ENCODE measurements at regions not wholly inside any gene's neighbourhood (a gene's known extent, or its start where the extent isn't known, plus 50 kb on each side); places are given as distances from the start of the nearest gene placed in this dataset.

DNA sequence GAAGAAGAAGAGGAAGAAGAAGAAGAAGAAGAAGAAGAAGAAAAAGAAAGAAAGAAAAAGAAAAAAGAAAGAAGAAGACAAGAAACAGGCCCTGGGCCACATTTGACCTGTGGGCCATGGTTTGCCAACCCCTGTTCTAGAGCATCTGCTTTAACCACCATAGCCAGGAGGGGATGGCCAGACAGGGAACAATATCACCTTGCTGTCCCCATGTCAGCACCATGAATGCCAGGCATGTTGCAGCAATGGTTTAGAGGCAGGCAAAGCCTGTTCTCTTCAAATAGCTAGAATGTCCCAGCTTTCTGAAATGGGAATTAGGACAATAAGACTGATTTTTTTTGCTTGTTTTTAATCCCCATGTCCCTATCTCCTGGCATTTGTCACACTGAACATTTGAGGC is 338.6 kb upstream of the PLET1 start:
- H3K9me3 ChIP-seq (ENCODE audit: control insufficient read depth, insufficient read depth, low read length), result no peaks in the 10 kb centered on the region
- H3K23ac ChIP-seq (ENCODE audit: low read depth, low read length), result no peak overlapping the region
- H3K4me1 ChIP-seq (ENCODE audit: control insufficient read depth, insufficient read depth, low read length), result no peaks in the 10 kb centered on the region
- ChIA-PET POLR2A (ENCODE audit: unreplicated experiment) (no interaction called here), CTCF (no interaction called here)
- dilution Hi-C loops (cut with HindIII; ENCODE audit: low sequenced_read_pairs, unreplicated experiment) (no loop called here), intact Hi-C loops (cut with micrococcal nuclease) (no loop called here), in situ Hi-C loops (cut with MboI; ENCODE audit: low sequenced_read_pairs) (no loop called here)
- no peak overlapping the region for H2BK15ac ChIP-seq (ENCODE audit: low read depth, low read length)
- H3K27me3 ChIP-seq (ENCODE audit: control insufficient read depth, insufficient read depth, low read length), result no peaks in the 10 kb centered on the region
- ATAC-seq (ENCODE audit: low read depth) (no peak), DNase-seq (no peak)
- H2AK5ac ChIP-seq (ENCODE audit: low read depth, low read length), result no peak overlapping the region
- TF ChIP-seq, protein P1, sequence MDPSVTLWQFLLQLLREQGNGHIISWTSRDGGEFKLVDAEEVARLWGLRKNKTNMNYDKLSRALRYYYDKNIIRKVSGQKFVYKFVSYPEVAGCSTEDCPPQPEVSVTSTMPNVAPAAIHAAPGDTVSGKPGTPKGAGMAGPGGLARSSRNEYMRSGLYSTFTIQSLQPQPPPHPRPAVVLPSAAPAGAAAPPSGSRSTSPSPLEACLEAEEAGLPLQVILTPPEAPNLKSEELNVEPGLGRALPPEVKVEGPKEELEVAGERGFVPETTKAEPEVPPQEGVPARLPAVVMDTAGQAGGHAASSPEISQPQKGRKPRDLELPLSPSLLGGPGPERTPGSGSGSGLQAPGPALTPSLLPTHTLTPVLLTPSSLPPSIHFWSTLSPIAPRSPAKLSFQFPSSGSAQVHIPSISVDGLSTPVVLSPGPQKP (IDR thresholded peaks at IDR 0.05; ENCODE audit: borderline replicate concordance, low read depth, low read length), result no peak
- TF ChIP-seq SMC3 (IDR thresholded peaks at IDR 0.05; ENCODE audit: low read depth, low read length), result no peak
- TF ChIP-seq NFE2L2 (IDR thresholded peaks at IDR 0.05; ENCODE audit: low read depth, low read length), result no peak
- no peak for TF ChIP-seq CHD1 (IDR thresholded peaks at IDR 0.05; ENCODE audit: low read depth, low read length)
- no peak for TF ChIP-seq FOS (IDR thresholded peaks at IDR 0.05; ENCODE audit: low read depth, low read length)
- TF ChIP-seq POLR2A (IDR thresholded peaks at IDR 0.05; ENCODE audit: low read depth, low read length), result no peak
- no peak for TF ChIP-seq BHLHE40 (IDR thresholded peaks at IDR 0.05; ENCODE audit: low read depth, low read length)
- H3K4ac ChIP-seq (ENCODE audit: low read depth, low read length), result no peak overlapping the region
- H4K20me1 ChIP-seq (ENCODE audit: insufficient read depth, low read length), result no peaks in the 10 kb centered on the region
- BruUV-seq (replicated peaks), result no TSS peak
- no peak overlapping the region for H3K4me3 ChIP-seq (ENCODE audit: insufficient read depth, low read depth, low read length)
- no peak overlapping the region for H3K18ac ChIP-seq (ENCODE audit: low read depth, low read length)
- no peak overlapping the region for H4K5ac ChIP-seq (ENCODE audit: low read depth, low read length)
- H3K14ac ChIP-seq (replicated peaks; ENCODE audit: low read depth, low read length), result no peak overlapping the region
- no peaks in the 10 kb centered on the region for H3K36me3 ChIP-seq (ENCODE audit: control insufficient read depth, insufficient read depth, low read length)
- H2BK120ac ChIP-seq (ENCODE audit: low read depth, low read length), result no peak overlapping the region
- no peak overlapping the region for H4K8ac ChIP-seq (ENCODE audit: low read depth in 2 of 2, low read length in 2 of 2)
- no peak overlapping the region for H2BK20ac ChIP-seq (ENCODE audit: low read depth, low read length)
- no peak overlapping the region for H3K4me2 ChIP-seq (ENCODE audit: low read depth, low read length)
- no peaks in the 10 kb centered on the region for H3K79me1 ChIP-seq (ENCODE audit: low read depth in 1 of 2, low read length in 2 of 2)
- H3K9ac ChIP-seq (ENCODE audit: low read depth, low read length), result no peak overlapping the region
- no peak overlapping the region for H4K91ac ChIP-seq (ENCODE audit: insufficient read depth, low read depth, low read length)
- H2AFZ ChIP-seq (replicated peaks; ENCODE audit: low read length, poor library complexity), result no peak overlapping the region
- H3K27ac ChIP-seq (ENCODE audit: insufficient read depth, low read length), result no peak overlapping the region
- no peaks in the 10 kb centered on the region for H3K9me1 ChIP-seq (ENCODE audit: insufficient read depth, low read length)
- H3K56ac ChIP-seq (ENCODE audit: extremely low read depth, insufficient read depth, low read length), result no peak overlapping the region
- H2BK5ac ChIP-seq (ENCODE audit: low read depth, low read length, poor library complexity, severe bottlenecking), result no peak overlapping the region
- H2AK9ac ChIP-seq (replicated peaks; ENCODE audit: low read depth, low read length, poor library complexity), result no peak overlapping the region
